TTC549 (cell line): ENCODE measurements at regions not wholly inside any gene's neighbourhood (a gene's known extent, or its start where the extent isn't known, plus 50 kb on each side); places are given as distances from the start of the nearest gene placed in this dataset.
"Not testable (repeated sequence)": the region's sequence is repeated elsewhere in the genome, so short reads cannot be mapped to it uniquely, and the experiment has no call there.

Experiments
- FAIRE-seq: peaks from 2 replicates; lab custom pipeline; 2012; peaks lifted over from hg19 to GRCh38; lab: Jason Lieb, UNC

GRCh38 chr13:76709851-76710250 is 176.4 kb downstream of the KCTD12 start:
- FAIRE-seq, result no peak

GRCh38 chr13:76708138-76708688 is 178.0 kb downstream of the KCTD12 start:
- no peak for FAIRE-seq

GRCh38 chr13:76707360-76707759 is 178.8 kb downstream of the KCTD12 start:
- FAIRE-seq, result no peak

GRCh38 chr13:76703621-76704288 is 182.4 kb downstream of the KCTD12 start:
- FAIRE-seq, result no peak

GRCh38 chr13:76703216-76703615 is 183.0 kb downstream of the KCTD12 start:
- FAIRE-seq, result no peak

- no peak for FAIRE-seq
Measured at GRCh38 chr13:76697288-76697687, 188.9 kb downstream of the KCTD12 start.

- FAIRE-seq, result no peak
Measured at GRCh38 chr13:76696370-76696769, 189.8 kb downstream of the KCTD12 start.

GRCh38 chr13:76693086-76693485 is 193.1 kb downstream of the KCTD12 start:
- FAIRE-seq, result no peak

- no peak for FAIRE-seq
Measured at GRCh38 chr13:76692346-76692745, 193.9 kb downstream of the KCTD12 start.

- no peak for FAIRE-seq
Measured at GRCh38 chr13:76690611-76691010, 195.6 kb downstream of the KCTD12 start.

GRCh38 chr13:76687467-76687866 is 198.7 kb downstream of the KCTD12 start:
- no peak for FAIRE-seq

GRCh38 chr13:76685938-76686337 is 200.3 kb downstream of the KCTD12 start:
- FAIRE-seq, result no peak

GRCh38 chr13:76684336-76684735 is 201.9 kb downstream of the KCTD12 start:
- FAIRE-seq, result no peak

GRCh38 chr13:76683854-76684253 is 202.4 kb downstream of the KCTD12 start:
- no peak for FAIRE-seq

GRCh38 chr13:76683168-76683567 is 203.0 kb downstream of the KCTD12 start:
- no peak for FAIRE-seq

- no peak for FAIRE-seq
Measured at GRCh38 chr13:76680112-76680511, 206.1 kb downstream of the KCTD12 start.

- no peak for FAIRE-seq
Measured at GRCh38 chr13:76677043-76677442, 209.2 kb downstream of the KCTD12 start.

- no peak for FAIRE-seq
Measured at GRCh38 chr13:76672420-76672819, 213.8 kb downstream of the KCTD12 start.

- no peak for FAIRE-seq
Measured at GRCh38 chr13:76668716-76669115, 217.5 kb downstream of the KCTD12 start.

- FAIRE-seq, result no peak
Measured at GRCh38 chr13:76668141-76668540, 218.1 kb downstream of the KCTD12 start.

GRCh38 chr13:76667551-76667950 is 218.7 kb downstream of the KCTD12 start:
- no peak for FAIRE-seq

GRCh38 chr13:76663592-76664335 is 222.4 kb downstream of the KCTD12 start:
- no peak for FAIRE-seq

- FAIRE-seq, result not testable (repeated sequence)
Measured at GRCh38 chr13:76659074-76659473, 227.1 kb downstream of the KCTD12 start.

- FAIRE-seq, result no peak
Measured at GRCh38 chr13:76656500-76656899, 229.7 kb downstream of the KCTD12 start.
